PC-3 (cell line): ENCODE measurements at regions not wholly inside any gene's neighbourhood (a gene's known extent, or its start where the extent isn't known, plus 50 kb on each side); places are given as distances from the start of the nearest gene placed in this dataset.

Experiments used
- ATAC-seq: fragments of 200-7000 bp; cut with Tn5 transposase; 2 replicates; pipeline ENCODE4 v1.9.1; 2020; ENCODE audit warnings: mild to moderate bottlenecking, moderate library complexity
- BruUV-seq: library from RNA; stranded (reverse); fragments of 400-500 nt; replicated peaks from 2 replicates; lab custom pipeline; 2021; lab: Mats Ljungman, UMichigan
- CTCF ChIA-PET: fragments of 300-600 bp; sonication (Branson Sonifier 250); formaldehyde crosslinking; loops from one replicate; lab custom pipeline; 2022; ENCODE audit warnings: antibody characterized with exemption; lab: Charles Lee
- POLR2A ChIA-PET: fragments of 300-600 bp; sonication (Branson Sonifier 250); formaldehyde crosslinking; loops from one replicate; lab custom pipeline; 2022; ENCODE audit warnings: antibody characterized with exemption; ENCODE audit not compliant: unreplicated experiment; lab: Charles Lee
- DNase-seq: peaks from one replicate; pipeline ENCODE4 v3.0.0-alpha.2; 2015
- H2AFZ ChIP-seq: fragments of 300-600 bp; sonication (generic); 2 replicates; pipeline ENCODE4 v1.6.0; 2016; ENCODE audit warnings: antibody characterized with exemption, low read length
- H3F3A ChIP-seq: fragments of 300-600 bp; sonication (generic); one replicate; pipeline ENCODE4 v1.6.0; 2017; ENCODE audit warnings: antibody characterized with exemption, low read length, control low read depth, mild to moderate bottlenecking; ENCODE audit not compliant: unreplicated experiment
- H3K27ac ChIP-seq: fragments of 300-600 bp; sonication (generic); 2 replicates; pipeline ENCODE4 v1.5.1; 2016; ENCODE audit warnings: mild to moderate bottlenecking, low read length
- H3K27me3 ChIP-seq: fragments of 300-600 bp; sonication (generic); 2 replicates; pipeline ENCODE4 v1.6.1; 2016; ENCODE audit warnings: low read length, mixed read lengths
- H3K36me3 ChIP-seq: fragments of 300-600 bp; sonication (generic); 2 replicates; pipeline ENCODE4 v1.6.1; 2016; ENCODE audit warnings: low read depth, mixed run types, low read length, mixed read lengths
- H3K4me1 ChIP-seq: fragments of 300-600 bp; sonication (generic); 2 replicates; pipeline ENCODE4 v1.5.1; 2016; ENCODE audit warnings: low read length; ENCODE audit not compliant: insufficient read depth
- H3K4me2 ChIP-seq: fragments of 300-600 bp; sonication (generic); 2 replicates; pipeline ENCODE4 v1.6.0; 2016; ENCODE audit warnings: low read length
- H3K4me3 ChIP-seq: fragments of 300-600 bp; sonication (generic); 2 replicates; pipeline ENCODE4 v1.5.1; 2016; ENCODE audit warnings: mild to moderate bottlenecking, low read length, mixed read lengths
- H3K79me2 ChIP-seq: fragments of 300-600 bp; sonication (generic); 2 replicates; pipeline ENCODE4 v1.6.1; 2017; ENCODE audit warnings: low read length, mixed read lengths
- H3K9ac ChIP-seq: fragments of 300-600 bp; sonication (generic); 2 replicates; pipeline ENCODE4 v1.6.0; 2016; ENCODE audit warnings: mild to moderate bottlenecking, low read length
- H3K9me2 ChIP-seq: fragments of 300-600 bp; sonication (generic); replicated peaks from 2 replicates; pipeline ENCODE4 v1.6.1; 2016; ENCODE audit warnings: mixed run types, low read length, mixed read lengths
- H3K9me3 ChIP-seq: fragments of 300-600 bp; sonication (generic); 2 replicates; pipeline ENCODE4 v1.6.1; 2016; ENCODE audit warnings: low read length, mixed read lengths
- H4K20me1 ChIP-seq: fragments of 300-600 bp; sonication (generic); 2 replicates; pipeline ENCODE4 v1.6.1; 2016; ENCODE audit warnings: low read length, mixed read lengths
- CTCF ChIP-seq: fragments of 300-600 bp; sonication (generic); conservative IDR thresholded peaks from 2 replicates; pipeline ENCODE4 v1.5.1; 2017; ENCODE audit warnings: antibody characterized with exemption, low read depth, mild to moderate bottlenecking, low read length
- EZH2 ChIP-seq: fragments of 300-600 bp; sonication (generic); IDR thresholded peaks from one replicate; pipeline ENCODE4 v1.6.1; 2017; ENCODE audit warnings: antibody characterized with exemption, mild to moderate bottlenecking, low read length; ENCODE audit not compliant: unreplicated experiment
- EZH2phosphoT487 ChIP-seq: fragments of 300-600 bp; sonication (generic); IDR thresholded peaks from 2 replicates; pipeline ENCODE4 v1.6.1; 2018; ENCODE audit warnings: mild to moderate bottlenecking, antibody characterized with exemption, low read length, borderline replicate concordance
- intact Hi-C: fragments of 100-400 bp; cut with micrococcal nuclease; formaldehyde crosslinking; loops from 2 replicates; pipeline ENCODE4 v1.9.0; 2023

GRCh38 chr4:167541286-167541685 lies 307.0 kb upstream of the SPOCK3 start:
- no peak overlapping the region for H3K27ac ChIP-seq
- no peaks in the 10 kb centered on the region for H3K27me3 ChIP-seq
- no peaks in the 10 kb centered on the region for H3F3A ChIP-seq
- H3K9me3 ChIP-seq: no peaks in the 10 kb centered on the region
- no peaks in the 10 kb centered on the region for H3K36me3 ChIP-seq
- ChIA-PET CTCF (no interaction called here), POLR2A (no interaction called here)
- BruUV-seq: no TSS peak
- intact Hi-C loops: no loop called here
- H4K20me1 ChIP-seq: no peaks in the 10 kb centered on the region
- no peak overlapping the region for H3K4me3 ChIP-seq
- ATAC-seq: no peak
- TF ChIP-seq EZH2: no peak
- no peak for TF ChIP-seq EZH2phosphoT487
- no peak for TF ChIP-seq CTCF
- no peaks in the 10 kb centered on the region for H3K4me1 ChIP-seq
- no peak overlapping the region for H3K4me2 ChIP-seq
- no peak for DNase-seq
- H3K9me2 ChIP-seq: no peaks in the 10 kb centered on the region
- no peak overlapping the region for H3K9ac ChIP-seq
- no peaks in the 10 kb centered on the region for H3K79me2 ChIP-seq
- no peak overlapping the region for H2AFZ ChIP-seq

GRCh38 chr4:167544391-167544790 lies 310.1 kb upstream of the SPOCK3 start:
- H3K27me3 ChIP-seq: no peaks in the 10 kb centered on the region
- no peak for DNase-seq
- no peaks in the 10 kb centered on the region for H3F3A ChIP-seq
- no peaks in the 10 kb centered on the region for H3K79me2 ChIP-seq
- H4K20me1 ChIP-seq: no peaks in the 10 kb centered on the region
- intact Hi-C loops: no loop called here
- ChIA-PET CTCF (no interaction called here), POLR2A (no interaction called here)
- no peaks in the 10 kb centered on the region for H3K36me3 ChIP-seq
- no peak overlapping the region for H3K4me2 ChIP-seq
- no peak for ATAC-seq
- H2AFZ ChIP-seq: no peak overlapping the region
- H3K4me3 ChIP-seq: no peak overlapping the region
- no peak overlapping the region for H3K9ac ChIP-seq
- no peak for TF ChIP-seq EZH2phosphoT487
- no peak for TF ChIP-seq CTCF
- no peak for TF ChIP-seq EZH2
- H3K4me1 ChIP-seq: no peaks in the 10 kb centered on the region
- no peak overlapping the region for H3K27ac ChIP-seq
- H3K9me3 ChIP-seq: no peaks in the 10 kb centered on the region
- H3K9me2 ChIP-seq: no peaks in the 10 kb centered on the region
- no TSS peak for BruUV-seq

- no peaks in the 10 kb centered on the region for H3K9me3 ChIP-seq
- no peak overlapping the region for H2AFZ ChIP-seq
- no peak for ATAC-seq
- POLR2A ChIA-PET: no interaction called here
- H3K4me3 ChIP-seq: no peak overlapping the region
- no peaks in the 10 kb centered on the region for H3K36me3 ChIP-seq
- H3K27ac ChIP-seq: no peak overlapping the region
- TF ChIP-seq CTCF: no peak
- TF ChIP-seq EZH2phosphoT487: no peak
- TF ChIP-seq EZH2: no peak
- no peaks in the 10 kb centered on the region for H3F3A ChIP-seq
- intact Hi-C loops: no loop called here
- no peaks in the 10 kb centered on the region for H3K9me2 ChIP-seq
- DNase-seq: no peak
- no peaks in the 10 kb centered on the region for H3K27me3 ChIP-seq
- no peaks in the 10 kb centered on the region for H3K79me2 ChIP-seq
- no peak overlapping the region for H3K9ac ChIP-seq
- H4K20me1 ChIP-seq: no peaks in the 10 kb centered on the region
- CTCF ChIA-PET: no interaction called here
- no peak overlapping the region for H3K4me2 ChIP-seq
- no TSS peak for BruUV-seq
- no peaks in the 10 kb centered on the region for H3K4me1 ChIP-seq
These were observed 315.7 kb upstream of the SPOCK3 start for GRCh38 chr4:167550021-167550420.
